HCT116 (cell line): ENCODE measurements at regions not wholly inside any gene's neighbourhood (a gene's known extent, or its start where the extent isn't known, plus 50 kb on each side); places are given as distances from the start of the nearest gene placed in this dataset.

ENCODE experiments used
- CBX3 ChIP-seq: IDR thresholded peaks from 2 replicates; pipeline ENCODE4 v1.6.1; 2012; ENCODE audit warnings: low read depth
- EZH2 ChIP-seq: fragments of 200-600 bp; sonication (generic); IDR thresholded peaks from 2 replicates; pipeline ENCODE4 v1.6.1; 2017; ENCODE audit warnings: antibody characterized with exemption, mixed run types
- POLR2A ChIP-seq: IDR thresholded peaks from 2 replicates; pipeline ENCODE4 v1.7.0; 2011; ENCODE audit warnings: borderline replicate concordance; ENCODE audit not compliant: insufficient read depth, insufficient read length; ENCODE audit errors: extremely low read depth
- POLR2AphosphoS5 ChIP-seq: IDR thresholded peaks from 2 replicates; pipeline ENCODE4 v1.6.1; 2011; ENCODE audit warnings: mild to moderate bottlenecking, low read depth, low read length, moderate library complexity
- RAD21 ChIP-seq: IDR thresholded peaks from 2 replicates; pipeline ENCODE4 v1.6.1; 2012; ENCODE audit warnings: low read depth, mild to moderate bottlenecking
- SP1 ChIP-seq: IDR thresholded peaks from 2 replicates; pipeline ENCODE4 v1.6.1; 2012; ENCODE audit warnings: low read depth
- TCF7L2 ChIP-seq: IDR thresholded peaks from 2 replicates; pipeline ENCODE4 v1.7.0; 2011; ENCODE audit warnings: borderline replicate concordance, inconsistent platforms; ENCODE audit not compliant: insufficient read depth, insufficient read length; ENCODE audit errors: extremely low read depth
- YY1 ChIP-seq: IDR thresholded peaks from 2 replicates; pipeline ENCODE4 v1.6.1; 2011; ENCODE audit warnings: low read length, low read depth, moderate library complexity, mild to moderate bottlenecking; ENCODE audit not compliant: insufficient replicate concordance; ENCODE audit errors: extremely low read depth
- ZFX ChIP-seq: fragments of 450-650 bp; IDR thresholded peaks from 2 replicates; pipeline ENCODE4 v1.6.1; 2017
- ZNF274 ChIP-seq: fragments of 200-500 bp; sonication (Bioruptor generic); IDR thresholded peaks from 2 replicates; pipeline ENCODE4 v1.6.1; 2014; ENCODE audit warnings: mild to moderate bottlenecking, low read depth, low read length, inconsistent platforms
- TF ChIP-seq, protein P1 (sequence below), 3 experiments: fragments of 200-600 bp in 1 of 3; sonication (generic) in 1 of 3; IDR thresholded peaks in 2 of 3; conservative IDR thresholded peaks in 1 of 3; 2 replicates each; pipeline ENCODE4 v1.5.1; 2012 to 2017; ENCODE audit warnings: low read depth in 2 of 3, low read length in 2 of 3, antibody characterized with exemption in 1 of 3, borderline replicate concordance in 1 of 3, control low read depth in 1 of 3, mild to moderate bottlenecking in 1 of 3, mixed read lengths in 1 of 3, mixed run types in 1 of 3, moderate library complexity in 1 of 3; ENCODE audit not compliant: insufficient read depth in 1 of 3
- TF ChIP-seq, protein P2 (sequence below): IDR thresholded peaks from 2 replicates; pipeline ENCODE4 v1.6.1; 2012

DNA sequence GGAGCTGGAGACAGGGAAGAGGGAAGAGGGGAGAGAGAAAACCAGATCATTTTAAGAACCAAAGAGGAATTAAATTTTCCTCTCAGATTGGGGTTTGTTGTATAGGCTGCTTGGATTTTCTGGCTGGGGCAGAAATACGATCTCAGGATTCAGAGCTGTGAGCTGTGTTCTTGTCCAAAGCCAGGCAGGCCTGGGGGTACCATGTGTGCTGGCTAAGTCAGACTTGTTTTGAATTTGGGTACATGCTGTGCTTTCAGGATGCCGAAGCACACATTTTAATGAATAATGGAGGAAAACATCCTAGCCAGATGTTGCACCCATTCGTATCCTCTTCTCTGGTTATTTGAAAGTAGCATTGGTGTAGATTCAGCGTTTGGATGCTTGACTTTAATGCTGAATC lies 170.3 kb upstream of the PODXL start:
- TF ChIP-seq, protein P1, sequence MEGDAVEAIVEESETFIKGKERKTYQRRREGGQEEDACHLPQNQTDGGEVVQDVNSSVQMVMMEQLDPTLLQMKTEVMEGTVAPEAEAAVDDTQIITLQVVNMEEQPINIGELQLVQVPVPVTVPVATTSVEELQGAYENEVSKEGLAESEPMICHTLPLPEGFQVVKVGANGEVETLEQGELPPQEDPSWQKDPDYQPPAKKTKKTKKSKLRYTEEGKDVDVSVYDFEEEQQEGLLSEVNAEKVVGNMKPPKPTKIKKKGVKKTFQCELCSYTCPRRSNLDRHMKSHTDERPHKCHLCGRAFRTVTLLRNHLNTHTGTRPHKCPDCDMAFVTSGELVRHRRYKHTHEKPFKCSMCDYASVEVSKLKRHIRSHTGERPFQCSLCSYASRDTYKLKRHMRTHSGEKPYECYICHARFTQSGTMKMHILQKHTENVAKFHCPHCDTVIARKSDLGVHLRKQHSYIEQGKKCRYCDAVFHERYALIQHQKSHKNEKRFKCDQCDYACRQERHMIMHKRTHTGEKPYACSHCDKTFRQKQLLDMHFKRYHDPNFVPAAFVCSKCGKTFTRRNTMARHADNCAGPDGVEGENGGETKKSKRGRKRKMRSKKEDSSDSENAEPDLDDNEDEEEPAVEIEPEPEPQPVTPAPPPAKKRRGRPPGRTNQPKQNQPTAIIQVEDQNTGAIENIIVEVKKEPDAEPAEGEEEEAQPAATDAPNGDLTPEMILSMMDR (IDR thresholded peaks at IDR 0.05 in 2 of 3, conservative IDR thresholded peaks at IDR 0.05 in 1 of 3; ENCODE audit: borderline replicate concordance in 1 of 3, insufficient read depth in 1 of 3, low read depth in 2 of 3, low read length in 2 of 3) = no peak
- TF ChIP-seq ZNF274 = no peak
- no peak for TF ChIP-seq POLR2AphosphoS5
- TF ChIP-seq RAD21 = no peak
- no peak for TF ChIP-seq ZFX
- no peak for TF ChIP-seq TCF7L2
- no peak for TF ChIP-seq YY1
- no peak for TF ChIP-seq EZH2
- TF ChIP-seq POLR2A = no peak
- TF ChIP-seq SP1 = no peak
- TF ChIP-seq CBX3 = no peak
- TF ChIP-seq, protein P2, sequence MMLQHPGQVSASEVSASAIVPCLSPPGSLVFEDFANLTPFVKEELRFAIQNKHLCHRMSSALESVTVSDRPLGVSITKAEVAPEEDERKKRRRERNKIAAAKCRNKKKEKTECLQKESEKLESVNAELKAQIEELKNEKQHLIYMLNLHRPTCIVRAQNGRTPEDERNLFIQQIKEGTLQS = no peak
